Right hindlimb (tissue), 1 donor: ENCODE measurements at regions not wholly inside any gene's neighbourhood (a gene's known extent, or its start where the extent isn't known, plus 50 kb on each side); places are given as distances from the start of the nearest gene placed in this dataset.
A peak's percentile ranks its signal among the peaks of the same experiment; 100 is the strongest.
"Not testable (repeated sequence)": the region's sequence is repeated elsewhere in the genome, so short reads cannot be mapped to it uniquely, and the experiment has no call there.

Experiments
- DNase-seq: peaks from one replicate; pipeline ENCODE4 v3.0.0-alpha.2; 2018

DNA sequence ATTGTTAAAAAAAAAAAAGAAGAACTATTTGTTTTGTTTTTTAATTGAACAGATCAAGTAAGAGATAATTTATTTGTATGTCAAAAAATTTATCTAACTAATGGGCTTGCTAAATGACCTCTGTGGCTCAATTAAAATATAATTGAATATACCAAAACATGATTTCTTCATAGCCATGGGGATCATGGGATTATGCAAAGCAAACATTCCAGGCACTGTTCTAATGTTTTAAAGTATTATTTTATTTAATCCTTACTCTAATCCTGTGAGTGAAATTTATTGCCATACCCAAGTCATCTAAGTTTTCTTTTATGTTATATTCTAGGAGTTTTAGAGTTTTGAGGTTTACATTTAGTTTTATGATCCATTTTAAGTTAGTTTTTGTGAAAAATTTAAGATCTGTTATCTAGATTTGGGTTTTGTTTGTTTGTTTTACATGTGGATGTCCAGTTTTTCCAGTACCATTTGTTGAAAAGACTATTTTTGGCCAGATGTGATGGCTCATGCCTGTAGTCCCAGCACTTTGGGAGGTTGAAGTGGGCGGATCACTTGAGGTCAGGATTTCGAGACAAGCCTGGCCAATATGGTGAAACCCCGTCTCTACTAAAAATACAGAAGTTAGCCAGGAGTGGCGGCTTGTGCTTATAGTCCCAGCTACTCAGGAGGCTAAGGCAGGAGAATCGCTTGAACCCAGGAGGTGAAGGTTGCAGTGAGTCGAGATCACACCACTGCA lies 52.3 kb upstream of the CNOT10 start:
- no peak for DNase-seq

DNA sequence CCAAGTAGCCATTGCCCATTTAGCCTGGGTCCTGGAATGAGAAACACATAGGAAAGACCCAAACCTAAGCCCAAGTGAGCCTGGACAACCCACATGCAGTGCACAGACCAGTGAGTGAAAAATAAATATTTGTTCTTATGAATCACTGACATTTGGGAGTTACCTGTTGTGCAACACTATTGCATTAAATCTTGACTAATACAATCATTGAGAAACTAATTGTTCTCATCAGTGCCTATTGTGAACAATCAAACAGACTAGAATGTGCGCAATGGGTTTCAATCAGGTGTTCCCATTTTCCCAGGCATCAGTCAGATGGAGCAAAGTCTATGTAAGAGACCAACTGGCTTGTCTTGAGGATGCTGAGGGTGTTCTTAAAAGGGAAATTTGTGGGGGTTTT lies 54.7 kb upstream of the CNOT10 start:
- no peak for DNase-seq

- DNase-seq = peak; percentile 80
Observed at GRCh38 chr3:32626631-32627030, 56.0 kb upstream of the DYNC1LI1 start.

- DNase-seq = not testable (repeated sequence)
Observed at GRCh38 chr3:32625543-32626176, 55.0 kb upstream of the DYNC1LI1 start.

DNA sequence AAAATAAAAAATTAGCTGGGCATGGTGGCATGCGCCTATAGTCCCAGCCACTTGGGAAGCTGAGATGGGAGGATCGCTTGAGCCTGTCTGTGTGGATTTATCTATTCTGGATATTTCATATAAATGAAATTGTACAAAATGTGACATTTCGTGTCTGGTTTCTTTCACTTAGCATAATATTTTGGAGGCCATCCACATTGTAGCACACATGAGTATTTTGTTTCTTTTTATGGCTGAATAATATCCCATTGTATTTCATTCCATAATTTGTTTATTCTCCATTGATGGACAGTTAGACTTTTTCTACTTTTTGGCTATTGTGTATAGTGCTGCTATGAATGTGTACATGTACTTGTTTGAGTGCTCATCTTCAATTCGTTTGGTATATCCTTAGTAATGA lies 52.9 kb upstream of the DYNC1LI1 start:
- no peak for DNase-seq

- DNase-seq = no peak
Observed at GRCh38 chr3:32621466-32621865, 50.8 kb upstream of the DYNC1LI1 start.

GRCh38 chr3:32620611-32621310 lies 50.1 kb upstream of the DYNC1LI1 start:
- no peak for DNase-seq
